NT2/D1 (cell line): ENCODE measurements at regions not wholly inside any gene's neighbourhood (a gene's known extent, or its start where the extent isn't known, plus 50 kb on each side); places are given as distances from the start of the nearest gene placed in this dataset.

Experiments
- SUZ12 ChIP-seq: IDR thresholded peaks from 2 replicates; pipeline ENCODE4 v1.6.1; 2011; ENCODE audit not compliant: insufficient read length, insufficient read depth; ENCODE audit errors: extremely low read depth
- YY1 ChIP-seq: IDR thresholded peaks from 2 replicates; pipeline ENCODE4 v1.6.1; 2011; ENCODE audit not compliant: insufficient read length, insufficient read depth
- ZNF274 ChIP-seq: IDR thresholded peaks from 2 replicates; pipeline ENCODE4 v1.6.1; 2011; ENCODE audit warnings: mild to moderate bottlenecking, low read depth, low read length

- TF ChIP-seq SUZ12 (no peak), YY1 (no peak), ZNF274 (no peak)
These were observed 227.3 kb upstream of the RSPO3 start for GRCh38 chr6:126891158-126891557.
